ENCODE measurements at regions not wholly inside any gene's neighbourhood (a gene's known extent, or its start where the extent isn't known, plus 50 kb on each side); places are given as distances from the start of the nearest gene placed in this dataset.

DNA sequence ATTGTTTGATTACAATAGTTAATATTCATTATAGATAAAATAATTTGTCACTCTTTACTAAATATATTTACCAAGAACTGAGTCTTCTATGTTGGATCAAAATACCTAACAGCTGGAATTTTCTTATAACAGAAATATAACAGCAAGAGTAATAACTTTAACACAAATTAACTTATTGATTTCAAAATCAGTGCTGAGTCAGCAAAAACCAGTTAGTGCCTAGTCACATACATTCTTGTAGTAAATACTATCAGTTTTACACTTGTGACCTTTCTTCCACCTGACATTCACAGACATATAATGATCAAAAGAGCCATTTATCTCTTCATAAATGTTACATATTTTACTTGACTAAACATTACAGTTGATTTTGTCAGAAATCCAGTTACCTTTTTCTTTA, 1141.4 kb upstream of the ADGRB3 start:
- ChIA-PET POLR2A (no interaction called here), CTCF (no interaction called here)
- Histone ChIP-seq H3K9me3 (ENCODE audit: control insufficient read depth, insufficient read depth, low read depth, low read length) (no peaks in the 10 kb centered on the region), H3K36me3 (ENCODE audit: control insufficient read depth in 2 of 2, insufficient read depth in 1 of 2, low read length in 2 of 2) (no peaks in the 10 kb centered on the region), H3K27ac (ENCODE audit: extremely low read depth, low read depth, low read length) (no peak overlapping the region), H3K4me1 (ENCODE audit: control insufficient read depth, insufficient read depth, low read length) (no peaks in the 10 kb centered on the region), H3K4me3 (ENCODE audit: low read depth, low read length) (no peak overlapping the region)
- TF ChIP-seq ZNF175 (tag by site-specific recombination; IDR thresholded peaks at IDR 0.05): no peak
- TF ChIP-seq ZNF302 (tag by site-specific recombination; IDR thresholded peaks at IDR 0.05; ENCODE audit: low read depth): no peak
- no peak for TF ChIP-seq ZIC2 (tag by site-specific recombination; IDR thresholded peaks at IDR 0.05)
- TF ChIP-seq, protein P1, sequence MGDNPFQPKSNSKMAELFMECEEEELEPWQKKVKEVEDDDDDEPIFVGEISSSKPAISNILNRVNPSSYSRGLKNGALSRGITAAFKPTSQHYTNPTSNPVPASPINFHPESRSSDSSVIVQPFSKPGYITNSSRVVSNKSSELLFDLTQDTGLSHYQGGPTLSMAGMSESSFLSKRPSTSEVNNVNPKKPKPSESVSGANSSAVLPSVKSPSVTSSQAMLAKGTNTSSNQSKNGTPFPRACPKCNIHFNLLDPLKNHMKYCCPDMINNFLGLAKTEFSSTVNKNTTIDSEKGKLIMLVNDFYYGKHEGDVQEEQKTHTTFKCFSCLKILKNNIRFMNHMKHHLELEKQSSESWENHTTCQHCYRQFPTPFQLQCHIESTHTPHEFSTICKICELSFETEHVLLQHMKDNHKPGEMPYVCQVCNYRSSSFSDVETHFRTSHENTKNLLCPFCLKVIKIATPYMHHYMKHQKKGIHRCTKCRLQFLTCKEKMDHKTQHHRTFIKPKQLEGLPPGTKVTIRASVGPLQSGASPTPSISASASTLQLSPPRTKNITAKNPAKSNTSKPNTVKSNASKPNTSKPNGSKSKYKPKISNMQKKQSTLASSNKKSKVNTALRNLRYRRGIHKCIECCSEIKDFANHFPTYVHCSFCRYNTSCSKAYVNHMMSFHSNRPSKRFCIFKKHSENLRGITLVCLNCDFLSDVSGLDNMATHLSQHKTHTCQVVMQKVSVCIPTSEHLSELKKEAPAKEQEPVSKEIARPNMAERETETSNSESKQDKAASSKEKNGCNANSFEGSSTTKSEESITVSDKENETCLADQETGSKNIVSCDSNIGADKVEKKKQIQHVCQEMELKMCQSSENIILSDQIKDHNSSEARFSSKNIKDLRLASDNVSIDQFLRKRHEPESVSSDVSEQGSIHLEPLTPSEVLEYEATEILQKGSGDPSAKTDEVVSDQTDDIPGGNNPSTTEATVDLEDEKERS (tag by site-specific recombination; IDR thresholded peaks at IDR 0.05): no peak
- no peak for TF ChIP-seq ZNF555 (tag by site-specific recombination; conservative IDR thresholded peaks at IDR 0.05)

- Histone ChIP-seq H3K4me1 (ENCODE audit: control insufficient read depth, insufficient read depth, low read length) (no peaks in the 10 kb centered on the region), H3K36me3 (ENCODE audit: control insufficient read depth in 2 of 2, insufficient read depth in 1 of 2, low read length in 2 of 2) (no peaks in the 10 kb centered on the region), H3K27ac (ENCODE audit: extremely low read depth, low read depth, low read length) (no peak overlapping the region), H3K4me3 (ENCODE audit: low read depth, low read length) (no peak overlapping the region), H3K9me3 (ENCODE audit: control insufficient read depth, insufficient read depth, low read depth, low read length) (no peaks in the 10 kb centered on the region)
- TF ChIP-seq, protein P2, sequence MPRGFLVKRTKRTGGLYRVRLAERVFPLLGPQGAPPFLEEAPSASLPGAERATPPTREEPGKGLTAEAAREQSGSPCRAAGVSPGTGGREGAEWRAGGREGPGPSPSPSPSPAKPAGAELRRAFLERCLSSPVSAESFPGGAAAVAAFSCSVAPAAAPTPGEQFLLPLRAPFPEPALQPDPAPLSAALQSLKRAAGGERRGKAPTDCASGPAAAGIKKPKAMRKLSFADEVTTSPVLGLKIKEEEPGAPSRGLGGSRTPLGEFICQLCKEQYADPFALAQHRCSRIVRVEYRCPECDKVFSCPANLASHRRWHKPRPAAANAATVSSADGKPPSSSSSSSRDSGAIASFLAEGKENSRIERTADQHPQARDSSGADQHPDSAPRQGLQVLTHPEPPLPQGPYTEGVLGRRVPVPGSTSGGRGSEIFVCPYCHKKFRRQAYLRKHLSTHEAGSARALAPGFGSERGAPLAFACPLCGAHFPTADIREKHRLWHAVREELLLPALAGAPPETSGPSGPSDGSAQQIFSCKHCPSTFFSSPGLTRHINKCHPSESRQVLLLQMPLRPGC (tag by site-specific recombination; IDR thresholded peaks at IDR 0.05): no peak
- TF ChIP-seq ZFP3 (tag by site-specific recombination; IDR thresholded peaks at IDR 0.05; ENCODE audit: low read depth) (no peak), KLF10 (tag by site-specific recombination; IDR thresholded peaks at IDR 0.05) (no peak), ZNF214 (tag by site-specific recombination; IDR thresholded peaks at IDR 0.05; ENCODE audit: borderline replicate concordance) (no peak), ZNF521 (tag by site-specific recombination; IDR thresholded peaks at IDR 0.05) (no peak), ZNF10 (tag by site-specific recombination; IDR thresholded peaks at IDR 0.05) (no peak), ZNF596 (tag by site-specific recombination; IDR thresholded peaks at IDR 0.05) (no peak), ZNF660 (tag by site-specific recombination; IDR thresholded peaks at IDR 0.05) (no peak), ZNF184 (tag by site-specific recombination; IDR thresholded peaks at IDR 0.05) (no peak)
- ChIA-PET POLR2A (no interaction called here), CTCF (no interaction called here)
Observed at GRCh38 chr6:67475700-67476099, 1159.4 kb upstream of the ADGRB3 start.

DNA sequence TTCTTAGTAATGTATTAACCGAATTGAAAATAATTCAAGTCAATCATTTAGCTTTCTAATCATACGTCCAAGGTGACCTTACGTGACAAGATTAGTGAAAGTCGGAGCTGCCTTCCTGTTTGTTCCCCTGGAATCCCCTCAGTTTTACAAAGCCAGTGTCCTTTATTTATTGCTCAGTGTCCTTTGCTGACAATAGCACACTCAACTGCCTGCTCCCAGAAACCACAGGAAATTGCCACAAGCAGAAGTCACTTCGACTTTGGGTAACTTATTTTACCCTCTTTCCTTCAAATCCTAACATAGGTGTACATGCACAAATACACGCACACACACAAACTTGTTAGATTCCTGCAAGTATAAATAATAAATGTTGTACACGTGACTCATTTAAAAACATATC, 1167.7 kb upstream of the ADGRB3 start:
- CTCF ChIA-PET: no interaction called here
- Histone ChIP-seq H3K36me3 (ENCODE audit: control insufficient read depth in 2 of 2, insufficient read depth in 1 of 2, low read length in 2 of 2) (no peaks in the 10 kb centered on the region), H3K27ac (ENCODE audit: extremely low read depth, low read depth, low read length) (no peak overlapping the region), H3K4me1 (ENCODE audit: control insufficient read depth, insufficient read depth, low read length) (no peaks in the 10 kb centered on the region), H3K4me3 (ENCODE audit: low read depth, low read length) (no peak overlapping the region), H3K9me3 (ENCODE audit: control insufficient read depth, insufficient read depth, low read depth, low read length) (no peaks in the 10 kb centered on the region)
- POLR2A ChIA-PET: no interaction called here
- TF ChIP-seq ZNF843 (tag by site-specific recombination; IDR thresholded peaks at IDR 0.05) (no peak), YY1 (tag by site-specific recombination; IDR thresholded peaks at IDR 0.05) (no peak), ZNF449 (tag by site-specific recombination; IDR thresholded peaks at IDR 0.05) (no peak), PRDM4 (tag by site-specific recombination; IDR thresholded peaks at IDR 0.05) (no peak), ZNF132 (tag by site-specific recombination; IDR thresholded peaks at IDR 0.05; ENCODE audit: borderline replicate concordance) (no peak), SP2 (tag by site-specific recombination; IDR thresholded peaks at IDR 0.05) (no peak)
- TF ChIP-seq, protein P1 (tag by site-specific recombination; IDR thresholded peaks at IDR 0.05): no peak

Data from HEK293 (cell line).